ENCODE measurements at regions not wholly inside any gene's neighbourhood (a gene's known extent, or its start where the extent isn't known, plus 50 kb on each side); places are given as distances from the start of the nearest gene placed in this dataset.

DNA sequence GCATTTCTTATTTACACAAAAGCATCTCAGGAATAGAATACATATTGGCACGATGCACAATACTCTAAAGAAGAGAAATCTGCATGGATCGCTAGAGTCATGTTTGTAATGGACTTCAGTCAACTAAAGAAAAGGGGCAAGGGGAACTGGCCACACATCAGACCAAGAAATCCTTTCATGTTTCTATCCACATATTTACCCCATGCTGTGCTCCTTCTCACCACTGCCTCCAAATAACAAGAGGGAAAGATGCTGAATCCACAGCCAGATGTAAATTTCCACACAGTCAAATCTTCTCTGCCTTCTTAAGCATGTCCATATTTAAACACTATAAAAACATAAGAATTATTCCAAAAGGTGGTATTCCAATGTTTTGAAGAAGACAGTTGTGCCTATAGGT, 67.6 kb downstream of the COX18 start:
- no peak for DNase-seq (ENCODE audit: low read depth)

DNA sequence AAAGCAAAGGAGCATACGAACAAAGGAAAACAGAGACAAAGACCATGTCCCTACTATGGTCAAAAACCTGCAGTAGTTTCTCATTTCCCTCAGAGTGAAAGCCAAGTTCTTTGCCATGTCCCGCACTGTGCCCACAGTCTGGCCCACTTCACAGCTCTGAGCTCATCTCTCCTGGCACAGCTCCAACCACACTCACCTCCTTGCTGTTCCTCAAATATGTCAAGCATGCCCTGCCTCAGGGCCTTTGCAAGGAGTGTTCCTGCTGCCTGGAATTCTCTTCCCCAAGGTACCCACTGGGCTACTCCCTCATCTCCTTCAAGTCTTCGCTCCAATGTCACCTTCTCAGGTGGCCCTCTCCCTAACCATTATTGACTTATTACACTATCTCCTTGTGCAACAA, 72.1 kb downstream of the COX18 start:
- DNase-seq (ENCODE audit: low read depth): peak; percentile 74

DNA sequence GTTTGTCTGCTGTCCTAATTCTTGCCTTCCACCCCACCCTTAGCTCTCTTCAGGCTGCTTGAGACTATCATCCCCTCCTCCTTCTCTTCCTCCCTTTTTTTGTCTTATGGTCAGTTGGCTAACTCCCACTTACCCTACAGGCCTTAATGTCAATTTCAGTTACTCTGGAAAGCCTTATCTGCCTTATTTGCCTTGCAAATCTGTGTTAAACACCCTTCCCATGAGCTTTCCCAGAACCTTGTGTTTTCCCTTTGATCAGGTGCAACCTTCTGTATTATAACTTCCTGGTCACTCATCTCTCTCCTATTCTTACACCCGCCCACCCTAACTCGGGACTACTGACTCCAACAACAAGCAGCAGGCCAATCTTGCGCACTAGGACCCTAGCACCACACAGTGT, 74.8 kb downstream of the COX18 start:
- no peak for DNase-seq (ENCODE audit: low read depth)

DNA sequence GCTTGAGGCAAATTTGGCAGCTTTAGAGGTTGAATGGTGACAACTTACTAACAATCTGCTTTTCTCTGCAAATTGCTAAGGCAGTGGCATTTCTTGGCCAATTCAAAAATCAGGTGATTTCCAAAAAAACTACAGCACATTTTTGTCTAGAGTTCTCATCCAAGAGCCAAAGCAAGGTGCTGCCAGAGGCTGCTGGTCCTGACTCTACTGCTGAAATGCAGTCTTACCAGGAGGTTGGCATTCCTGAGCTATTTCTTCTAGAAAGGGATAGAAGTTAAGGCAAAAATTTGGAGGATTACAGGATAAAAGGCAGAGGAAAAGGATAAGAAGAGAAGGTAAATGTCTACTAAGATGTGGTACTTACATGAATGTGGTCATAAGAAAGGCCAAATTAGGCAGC, 75.6 kb downstream of the COX18 start:
- no peak for DNase-seq (ENCODE audit: low read depth)

DNA sequence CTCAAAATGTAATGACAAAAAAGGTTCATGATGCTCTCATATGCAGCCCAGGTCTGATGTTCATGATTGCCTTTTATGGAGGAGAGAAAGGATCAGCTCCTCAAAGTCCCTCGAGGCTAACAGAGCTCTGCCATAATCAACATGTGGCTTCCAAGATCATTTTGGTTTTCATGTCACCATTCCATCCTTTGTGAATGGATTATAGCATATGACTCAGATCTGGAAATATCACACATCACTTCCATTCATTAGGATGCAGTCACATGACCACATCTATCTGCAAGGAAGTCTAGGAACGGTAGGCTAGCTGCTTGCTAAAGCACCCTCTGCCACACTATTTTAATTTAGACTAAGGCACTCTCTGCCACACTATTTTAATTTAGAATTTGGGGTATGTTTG, 77.6 kb downstream of the COX18 start:
- peak; percentile 14 for DNase-seq (ENCODE audit: low read depth)

DNA sequence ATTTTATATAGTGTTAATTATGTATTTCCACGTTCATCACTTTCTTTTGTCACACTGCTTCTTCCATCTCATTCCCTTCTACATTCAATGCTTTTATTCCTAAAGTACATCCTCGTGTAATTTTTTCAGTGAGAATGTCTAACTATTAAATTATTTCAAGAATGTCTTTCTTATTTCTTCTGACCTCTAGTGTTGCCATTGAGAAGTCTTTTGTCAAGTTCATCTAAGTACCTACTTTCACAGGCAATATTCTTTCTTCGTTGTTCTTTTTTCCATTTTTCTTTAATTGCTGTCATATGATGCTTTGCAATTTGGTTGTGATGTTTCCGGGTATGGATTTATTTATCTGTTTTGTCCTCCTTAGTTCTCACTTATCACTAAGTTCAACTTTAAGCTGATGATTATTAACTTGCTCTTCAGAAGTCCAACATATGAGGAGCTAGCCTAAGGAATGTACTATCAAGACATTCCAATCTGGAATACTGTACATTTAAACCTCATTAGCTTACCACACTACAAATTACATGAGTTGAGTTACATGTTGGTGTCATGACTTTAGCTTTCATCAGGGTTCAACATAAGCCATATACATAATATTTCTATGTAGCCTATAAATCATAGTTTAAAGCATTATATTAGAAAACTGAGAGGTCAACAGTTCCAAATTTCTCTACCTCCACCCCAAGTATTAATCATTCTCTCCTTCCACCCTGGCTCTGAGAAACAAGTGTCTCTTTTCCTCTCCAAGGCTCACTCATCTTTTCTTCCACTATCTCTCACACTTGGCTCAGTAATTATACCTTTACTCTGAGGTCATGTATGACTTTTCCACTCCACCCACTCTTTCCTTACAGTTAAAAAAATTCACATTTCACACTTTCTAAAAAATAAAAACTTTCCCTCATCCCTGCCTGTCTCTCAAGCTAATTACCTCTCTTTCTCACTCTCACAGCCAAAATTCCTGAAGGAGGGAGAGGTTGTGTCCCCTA, 81.5 kb downstream of the COX18 start:
- DNase-seq (ENCODE audit: low read depth): peak; percentile 32

DNA sequence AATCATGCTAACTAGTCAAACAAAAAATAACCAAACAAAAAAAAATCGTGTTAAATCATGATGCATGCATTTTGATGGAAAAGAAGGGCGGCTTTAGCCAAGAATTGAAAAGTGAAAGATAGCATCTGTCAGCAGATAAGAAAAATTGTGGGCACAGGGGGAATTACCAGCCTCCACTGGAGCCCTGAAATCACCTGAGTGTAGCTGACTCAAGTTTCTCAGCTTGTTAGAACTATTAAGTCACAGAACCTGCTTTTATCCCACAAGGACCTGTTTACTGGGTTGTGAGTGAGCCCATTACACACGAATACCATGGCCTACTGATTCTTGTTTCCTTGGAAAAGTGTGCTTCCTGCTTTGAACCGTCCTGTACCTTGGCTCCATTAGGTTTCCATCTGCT, 85.2 kb downstream of the COX18 start:
- no peak for DNase-seq (ENCODE audit: low read depth)

DNA sequence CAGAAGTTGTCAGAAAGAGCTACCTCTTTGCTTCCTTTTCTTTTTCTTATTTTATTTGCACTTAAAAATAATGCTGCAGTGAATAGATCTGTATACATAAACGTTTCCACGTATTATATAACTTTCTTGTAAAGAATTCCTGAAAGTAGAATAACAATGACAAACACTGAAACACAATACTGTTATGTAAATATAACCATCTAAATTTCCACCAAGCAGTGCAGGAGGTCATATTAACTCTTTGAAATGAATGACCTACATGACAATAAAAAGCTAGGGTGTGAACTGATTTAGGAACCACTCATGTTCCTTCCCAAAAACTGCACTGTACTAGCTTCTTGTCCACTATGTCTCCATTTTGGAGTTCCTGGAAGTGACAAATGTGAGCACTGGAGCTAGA, 85.8 kb downstream of the COX18 start:
- no peak for DNase-seq (ENCODE audit: low read depth)

DNA sequence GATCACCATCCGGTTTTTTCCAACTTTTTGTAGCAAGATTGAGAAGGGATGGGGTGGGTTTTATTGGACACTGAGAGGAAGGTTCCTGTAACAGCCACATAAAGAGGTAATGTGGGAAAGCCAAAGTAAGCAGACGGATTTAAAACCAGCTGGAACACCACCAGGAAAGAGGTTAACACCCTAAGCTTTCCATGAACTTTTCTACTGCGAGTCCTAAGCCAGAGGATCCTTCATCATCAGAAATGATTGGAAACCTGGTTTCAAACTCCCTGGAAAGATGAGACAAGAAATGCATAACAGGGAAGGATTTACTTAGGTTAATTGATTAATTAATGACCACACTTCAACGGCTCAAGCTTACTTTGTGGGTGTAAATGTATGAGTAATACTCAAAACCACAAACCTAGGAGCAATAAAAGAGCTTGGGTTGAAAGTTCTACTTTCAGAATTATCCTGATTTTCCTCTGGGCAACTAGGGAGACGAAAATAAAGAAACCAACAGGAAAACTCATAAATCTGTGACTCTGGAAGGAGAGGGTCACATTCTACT, 91.5 kb downstream of the COX18 start:
- no peak for DNase-seq (ENCODE audit: low read depth)

DNA sequence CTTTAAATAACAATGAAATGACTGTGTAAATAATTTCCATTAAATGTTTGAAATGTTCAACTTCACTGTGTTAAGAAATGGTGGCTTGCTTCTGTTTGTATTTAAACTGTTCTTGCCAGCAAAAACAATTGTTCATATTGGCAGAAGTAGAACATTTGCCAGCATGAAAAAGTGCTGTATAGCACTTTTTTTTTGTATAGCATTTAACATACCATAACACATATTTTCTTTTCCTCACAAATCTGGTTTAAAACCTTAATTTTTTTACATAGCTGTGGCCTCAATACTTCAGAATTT, 94.1 kb downstream of the COX18 start:
- no peak for DNase-seq (ENCODE audit: low read depth)

DNA sequence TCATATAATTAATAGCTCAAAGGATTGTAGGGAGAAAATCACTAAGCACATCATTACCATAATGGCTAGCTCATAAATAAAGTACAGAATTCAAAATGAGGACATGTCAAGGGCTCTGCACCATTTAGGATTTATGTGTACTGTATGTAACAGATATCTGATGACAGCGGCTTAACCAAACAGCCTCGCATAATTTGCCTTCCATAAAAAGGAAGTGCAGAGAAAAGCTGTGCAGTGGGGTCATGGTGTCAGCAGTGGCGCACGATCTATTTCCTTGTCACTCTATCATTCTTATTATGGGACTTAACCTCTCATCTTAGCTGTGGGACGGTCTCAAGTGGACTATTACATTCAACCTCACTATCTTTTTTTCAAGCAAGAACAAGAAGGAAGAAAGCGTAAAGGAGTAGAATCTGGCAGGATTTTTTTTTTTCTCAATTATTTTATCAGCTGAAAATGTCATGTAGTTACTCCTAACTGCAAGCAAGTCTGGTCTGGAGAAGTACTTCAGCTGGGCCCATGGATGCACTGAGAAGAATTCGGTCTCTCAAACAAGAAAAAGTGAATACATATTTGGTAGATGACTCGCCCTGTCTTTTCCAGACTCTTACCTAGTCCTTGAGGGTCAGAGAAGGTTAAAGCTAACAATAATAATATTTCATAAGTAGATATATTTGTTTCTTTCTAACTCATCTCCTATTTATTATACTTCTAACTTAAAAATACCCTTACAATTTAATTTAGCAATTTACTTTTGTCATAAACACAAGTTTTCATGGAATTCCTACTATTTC, 94.6 kb downstream of the COX18 start:
- peak; percentile 66 for DNase-seq (ENCODE audit: low read depth)

DNA sequence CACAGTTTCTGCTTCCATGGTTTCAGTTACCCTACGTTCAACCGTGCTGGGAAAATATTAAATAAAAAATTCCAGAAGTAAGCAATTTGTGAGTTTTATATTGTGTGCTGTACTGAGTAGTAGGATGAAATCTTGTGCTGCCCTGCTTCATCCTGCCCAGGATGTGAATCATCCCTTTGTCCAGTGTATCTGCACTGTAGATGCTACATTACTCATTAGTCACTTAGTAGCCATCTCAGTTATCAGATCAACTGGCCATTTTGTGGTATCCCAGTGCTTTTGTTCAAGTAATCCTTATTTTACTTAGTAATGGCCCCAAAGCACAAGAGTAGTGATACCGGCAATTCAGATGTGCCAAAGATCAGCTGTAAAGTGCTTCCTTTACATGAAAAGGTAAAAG, 97.9 kb downstream of the COX18 start:
- peak; percentile 95 for DNase-seq (ENCODE audit: low read depth)

DNA sequence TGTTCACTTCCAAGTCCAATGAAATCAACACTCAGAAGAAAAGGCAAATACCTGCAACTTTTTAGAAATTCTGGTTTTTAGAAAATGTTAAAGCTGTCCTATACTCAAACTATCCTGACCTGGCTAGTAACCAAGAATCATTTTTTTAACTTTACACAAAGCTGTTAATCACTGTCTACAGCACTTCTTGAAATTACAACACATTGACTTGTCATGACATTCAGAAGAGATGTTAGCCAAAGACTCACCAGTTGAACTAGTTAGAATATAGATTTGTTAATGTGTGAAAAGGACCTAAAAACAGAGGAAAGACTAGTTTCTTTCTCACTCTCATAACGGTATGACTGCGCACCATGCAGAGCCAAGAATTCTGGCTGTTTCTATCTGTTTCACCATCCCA, 98.8 kb downstream of the COX18 start:
- DNase-seq (ENCODE audit: low read depth): peak; percentile 6

DNA sequence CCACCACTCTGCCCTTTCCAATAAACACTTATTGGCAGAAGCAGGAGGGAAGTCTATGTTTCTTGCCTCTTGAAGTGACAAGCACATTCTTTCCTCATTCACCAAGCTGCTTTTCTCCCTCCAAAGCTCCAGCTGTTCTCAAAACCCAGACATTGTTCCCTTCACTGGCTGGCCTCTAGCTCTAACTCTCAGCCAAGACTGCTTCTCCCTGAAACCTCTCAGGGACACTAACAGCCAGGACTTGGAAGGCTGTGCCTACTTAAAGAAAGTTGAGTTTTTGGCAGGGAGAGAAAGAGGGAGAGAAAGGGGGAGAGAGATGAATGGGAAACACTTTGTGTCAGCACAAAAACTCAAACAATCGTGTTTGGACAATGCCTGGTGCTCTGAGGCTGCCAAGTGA, 99.5 kb downstream of the COX18 start:
- DNase-seq (ENCODE audit: low read depth): no peak

DNA sequence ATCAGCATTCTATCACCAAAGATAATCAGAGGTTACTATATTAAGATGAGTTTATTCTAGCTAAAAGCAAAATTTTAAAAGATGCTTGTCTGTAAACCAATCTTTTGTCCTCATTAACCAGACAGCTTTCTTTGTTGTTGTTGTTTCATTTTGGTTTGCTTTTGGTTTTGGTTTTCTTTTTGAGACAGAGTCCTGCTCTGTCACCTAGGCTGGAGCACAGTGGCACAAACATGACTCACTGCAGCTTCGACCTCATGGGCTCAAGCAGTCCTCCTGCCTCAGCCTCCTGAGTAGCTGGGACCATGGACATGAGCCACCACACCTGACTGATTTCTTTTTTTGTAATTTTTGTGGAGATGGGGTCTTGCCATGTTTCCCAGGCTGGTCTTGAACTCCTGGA, 102.9 kb downstream of the COX18 start:
- DNase-seq (ENCODE audit: low read depth): no peak

DNA sequence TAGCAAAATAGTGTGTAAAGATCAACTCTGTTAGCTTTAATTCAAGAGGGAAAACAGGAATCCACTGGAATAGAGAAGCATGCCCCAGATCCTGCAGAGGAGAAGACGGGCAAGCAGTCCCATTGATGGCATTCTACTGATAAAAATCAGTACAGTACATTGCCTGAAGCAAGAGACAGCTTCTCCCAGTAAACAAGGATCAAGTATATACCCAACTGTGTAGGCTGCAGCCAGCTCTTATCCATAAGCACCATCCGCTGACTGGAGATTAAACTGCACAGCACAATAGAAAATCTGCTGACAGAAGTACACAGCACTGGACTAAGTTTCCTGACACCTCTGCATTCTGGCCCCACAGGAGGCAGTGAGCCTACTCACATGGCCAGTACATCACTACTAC, 110.1 kb downstream of the COX18 start:
- DNase-seq (ENCODE audit: low read depth): no peak

DNA sequence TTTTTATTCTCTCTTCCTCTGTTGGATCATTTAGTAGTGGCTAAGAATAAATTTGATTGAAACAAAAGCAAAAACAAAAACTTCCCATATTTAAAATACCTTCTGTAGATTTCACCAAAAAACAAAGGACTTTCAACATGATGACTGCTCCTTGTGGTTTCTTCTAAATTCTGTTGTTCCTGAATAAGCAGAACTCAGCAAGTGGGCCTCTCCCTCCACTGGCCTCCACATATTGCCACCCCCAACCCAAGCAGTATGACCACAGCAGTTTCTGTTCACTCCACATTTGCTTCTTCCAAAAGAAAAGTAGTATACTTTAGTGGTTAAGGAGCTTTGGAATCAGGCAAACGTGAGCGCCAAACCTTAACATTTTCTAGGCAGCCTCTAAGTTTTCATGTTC, 114.7 kb downstream of the COX18 start:
- DNase-seq (ENCODE audit: low read depth): no peak

DNA sequence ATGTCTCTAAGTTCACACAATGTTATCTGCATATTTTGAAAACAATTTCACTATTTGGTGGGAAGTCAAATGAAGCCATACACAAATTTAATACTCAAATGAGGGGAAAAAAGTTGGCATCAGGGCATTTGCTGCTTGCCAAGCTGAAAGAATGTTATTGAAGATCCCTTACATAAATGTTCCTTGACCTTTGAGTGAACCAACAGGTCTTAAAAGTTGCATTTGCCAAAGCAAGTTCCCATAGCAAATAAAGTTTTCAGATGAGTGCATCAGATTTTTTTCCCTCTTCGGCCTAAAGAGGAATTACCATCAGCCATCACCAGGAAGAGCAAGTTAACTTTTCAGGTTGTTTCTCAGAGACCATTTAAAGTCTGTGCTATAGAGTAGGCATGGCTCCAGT, 115.9 kb downstream of the COX18 start:
- DNase-seq (ENCODE audit: low read depth): no peak

DNA sequence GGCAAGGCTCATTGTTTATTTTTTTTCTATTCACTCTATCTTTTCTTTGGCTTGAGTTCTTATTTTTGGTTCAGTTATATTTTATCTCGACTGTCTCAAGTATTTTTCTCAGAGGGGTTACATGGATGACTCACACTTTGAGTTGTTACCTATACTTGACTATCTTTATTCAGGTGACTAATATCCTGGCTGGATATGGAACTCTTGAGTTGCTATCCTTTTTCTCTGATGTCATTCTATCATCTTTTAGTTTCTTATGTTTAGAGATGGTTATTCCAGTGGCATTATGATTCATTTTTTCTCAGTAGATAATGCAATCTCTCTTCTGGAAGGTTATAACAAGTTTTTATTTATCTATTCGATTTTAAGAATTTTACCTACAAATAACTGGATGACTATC, 117.9 kb downstream of the COX18 start:
- peak; percentile 67 for DNase-seq (ENCODE audit: low read depth)

DNA sequence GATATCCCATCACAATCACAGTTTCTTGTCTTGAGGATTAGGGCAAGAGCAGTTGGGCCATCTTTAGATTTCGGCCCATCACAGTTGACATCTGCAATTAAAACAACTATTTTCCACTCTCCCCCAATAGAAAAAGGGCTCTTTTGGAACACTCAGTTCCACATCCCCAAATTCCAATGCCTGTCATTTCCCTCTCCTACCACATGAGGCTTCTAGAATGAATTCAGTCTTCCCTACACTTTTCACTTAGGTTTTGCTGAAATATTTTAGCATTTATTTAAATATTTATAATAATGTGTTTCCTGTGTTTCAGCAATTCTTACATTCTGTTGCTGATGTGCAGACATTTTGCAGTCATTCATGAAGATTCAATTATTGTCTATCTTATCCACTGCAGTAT, 118.4 kb downstream of the COX18 start:
- peak; percentile 33 for DNase-seq (ENCODE audit: low read depth)

DNA sequence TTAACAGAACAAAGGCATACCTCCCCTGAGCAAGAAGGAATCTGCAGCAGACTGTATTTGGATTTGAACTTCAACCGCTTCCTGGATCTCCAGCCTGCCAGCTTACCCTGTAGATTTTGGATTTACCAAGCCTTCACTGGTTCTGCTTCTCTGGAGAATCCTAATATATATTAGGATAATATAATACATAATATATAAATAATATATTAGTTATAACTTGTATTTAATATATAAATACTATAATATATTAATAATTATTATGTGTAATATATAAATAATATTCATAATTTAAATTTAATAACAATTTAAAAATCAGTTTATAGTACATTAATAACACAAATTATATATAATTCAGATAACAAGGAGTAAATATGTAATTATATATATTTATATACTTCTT, 121.4 kb downstream of the COX18 start:
- DNase-seq (ENCODE audit: low read depth): no peak

DNA sequence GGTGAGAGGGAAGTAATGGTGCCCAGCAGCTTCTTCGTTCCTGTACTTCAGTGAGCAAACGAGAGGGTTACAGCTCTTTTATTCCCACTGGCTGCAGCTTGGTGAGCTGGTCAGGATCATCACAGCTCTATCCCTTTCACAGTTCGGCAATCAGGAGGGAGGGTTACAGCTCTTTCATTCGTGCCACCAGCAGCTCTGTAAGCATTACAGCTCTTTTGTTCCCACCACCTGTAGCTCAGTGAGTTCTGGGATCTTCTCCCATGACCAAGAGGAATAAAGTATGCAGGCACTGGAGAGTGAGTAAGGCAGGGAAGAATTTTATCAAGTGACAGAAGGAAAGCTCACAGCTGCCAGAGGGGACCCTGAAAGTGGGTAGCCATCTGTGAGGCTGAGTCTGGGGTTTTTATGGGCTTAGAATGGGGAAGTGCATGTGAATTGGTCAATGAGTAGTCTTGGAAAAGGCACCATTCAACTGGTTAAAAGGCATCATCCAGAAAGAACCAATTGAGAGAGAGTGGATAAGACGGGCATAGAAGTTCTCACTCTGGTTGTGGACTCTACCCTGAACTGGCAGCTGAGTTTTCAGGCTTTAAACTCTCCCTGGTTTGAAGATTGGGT, 123.7 kb downstream of the COX18 start:
- no peak for DNase-seq (ENCODE audit: low read depth)

DNA sequence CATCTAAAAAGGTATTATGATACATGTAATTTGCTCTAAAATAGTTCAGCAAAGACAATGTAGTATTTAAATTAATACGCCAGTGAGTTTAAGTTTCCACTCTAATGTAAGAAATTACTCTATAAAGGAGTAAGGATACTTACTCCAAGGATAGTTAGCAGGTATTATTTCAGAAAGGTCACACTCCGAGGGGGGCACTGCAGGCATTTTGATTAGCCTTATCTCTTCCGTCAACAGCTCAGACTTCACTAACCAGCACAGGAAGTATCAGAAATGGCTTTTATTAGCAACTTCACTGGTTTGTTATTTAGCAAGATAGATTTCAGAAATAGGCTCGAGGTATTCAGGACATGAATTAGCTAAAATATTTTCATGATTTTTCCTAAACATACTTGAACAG, 127.0 kb downstream of the COX18 start:
- DNase-seq (ENCODE audit: low read depth): no peak
